Uterus (tissue), 2 donors: ENCODE measurements at regions not wholly inside any gene's neighbourhood (a gene's known extent, or its start where the extent isn't known, plus 50 kb on each side); places are given as distances from the start of the nearest gene placed in this dataset.

ENCODE experiments used
- CTCF ChIP-seq, 4 experiments: fragments of 200-600 bp in 2 of 4; fragments of 450-650 bp in 2 of 4; sonication (generic) in 2 of 4; IDR thresholded peaks; one replicate each; pipeline ENCODE4 v1.5.1; 2016 to 2019; ENCODE audit warnings: antibody characterized with exemption in 4 of 4, mild to moderate bottlenecking in 2 of 4, moderate library complexity in 1 of 4
- POLR2A ChIP-seq, 2 donors: fragments of 450-650 bp; IDR thresholded peaks; one replicate each; pipeline ENCODE4 v1.6.1; 2016; ENCODE audit warnings: antibody characterized with exemption in 2 of 2, mild to moderate bottlenecking in 1 of 2, moderate library complexity in 1 of 2

- TF ChIP-seq CTCF (IDR thresholded peaks at IDR 0.05) = no peak
- TF ChIP-seq POLR2A (IDR thresholded peaks at IDR 0.05) = no peak
Measured at GRCh38 chr1:23636009-23636408, 55.6 kb upstream of the RPL11 start.
